ENCODE measurements at regions not wholly inside any gene's neighbourhood (a gene's known extent, or its start where the extent isn't known, plus 50 kb on each side); places are given as distances from the start of the nearest gene placed in this dataset.

- no peak for ATAC-seq
- H3K4me1 ChIP-seq = no peaks in the 10 kb centered on the region
These were observed 361.7 kb upstream of the FTMT start for GRCh38 chr5:121489972-121490371.

GRCh38 chr5:121497176-121497575 is 354.5 kb upstream of the FTMT start:
- DNase-seq (no peak), ATAC-seq (no peak)
- H3K9me3 ChIP-seq = no peaks in the 10 kb centered on the region
- 61% methylated on average over 1 of the region's 1 CpG for WGBS (ENCODE audit: insufficient coverage, low coverage, low lambda C conversion rate, missing lambda C conversion rate)
- no peak overlapping the region for H3K4me3 ChIP-seq
- no peak overlapping the region for H3K27ac ChIP-seq
- no peaks in the 10 kb centered on the region for H3K4me1 ChIP-seq
- no peaks in the 10 kb centered on the region for H3K36me3 ChIP-seq
- no peaks in the 10 kb centered on the region for H3K27me3 ChIP-seq
- intact Hi-C loops (cut with DNase I) = no loop called here
- TF ChIP-seq POLR2A (IDR thresholded peaks at IDR 0.05) (no peak), CTCF (IDR thresholded peaks at IDR 0.05) (no peak)

More at GRCh38 chr5:121489972-121490371, 361.7 kb upstream of the FTMT start:
- Histone ChIP-seq H3K4me3 (no peak overlapping the region), H3K9me3 (no peaks in the 10 kb centered on the region), H3K27ac (no peak overlapping the region), H3K27me3 (no peaks in the 10 kb centered on the region), H3K36me3 (no peaks in the 10 kb centered on the region)
- intact Hi-C loops (cut with DNase I) = no loop called here
- DNase-seq = no peak
- no peak for TF ChIP-seq CTCF (IDR thresholded peaks at IDR 0.05)
- no peak for TF ChIP-seq POLR2A (IDR thresholded peaks at IDR 0.05)

GRCh38 chr5:121500310-121500709 is 351.4 kb upstream of the FTMT start:
- Histone ChIP-seq H3K27ac (no peak overlapping the region), H3K36me3 (no peaks in the 10 kb centered on the region), H3K9me3 (no peaks in the 10 kb centered on the region), H3K4me1 (no peaks in the 10 kb centered on the region), H3K27me3 (no peaks in the 10 kb centered on the region), H3K4me3 (no peak overlapping the region)
- ATAC-seq = no peak
- intact Hi-C loops (cut with DNase I) = no loop called here
- no peak for DNase-seq
- TF ChIP-seq POLR2A (IDR thresholded peaks at IDR 0.05) (no peak), CTCF (IDR thresholded peaks at IDR 0.05) (no peak)
- WGBS (ENCODE audit: insufficient coverage, low coverage, low lambda C conversion rate, missing lambda C conversion rate) = 64% methylated on average over 2 of the region's 2 CpGs

GRCh38 chr5:121503111-121503840 is 348.4 kb upstream of the FTMT start:
- 13% methylated on average over 2 of the region's 2 CpGs for WGBS (ENCODE audit: insufficient coverage, low coverage, low lambda C conversion rate, missing lambda C conversion rate)
- H3K4me1 ChIP-seq = no peaks in the 10 kb centered on the region
- no peak overlapping the region for H3K27ac ChIP-seq
- ATAC-seq (no peak), DNase-seq (peak in 2 of 3 donors; percentile 17 to 43)
- H3K9me3 ChIP-seq = no peaks in the 10 kb centered on the region
- H3K36me3 ChIP-seq = no peaks in the 10 kb centered on the region
- TF ChIP-seq POLR2A (IDR thresholded peaks at IDR 0.05) = no peak
- TF ChIP-seq CTCF (IDR thresholded peaks at IDR 0.05) = no peak
- no peak overlapping the region for H3K4me3 ChIP-seq
- intact Hi-C loops (cut with DNase I) = no loop called here
- H3K27me3 ChIP-seq = no peaks in the 10 kb centered on the region

GRCh38 chr5:121516997-121517396 is 334.7 kb upstream of the FTMT start:
- no peak for ATAC-seq
- Histone ChIP-seq H3K27me3 (no peaks in the 10 kb centered on the region), H3K4me1 (no peaks in the 10 kb centered on the region), H3K36me3 (no peaks in the 10 kb centered on the region), H3K4me3 (no peak overlapping the region), H3K27ac (no peak overlapping the region), H3K9me3 (no peaks in the 10 kb centered on the region)
- intact Hi-C loops (cut with DNase I) = no loop called here
- TF ChIP-seq CTCF (IDR thresholded peaks at IDR 0.05) (no peak), POLR2A (IDR thresholded peaks at IDR 0.05) (no peak)
- DNase-seq = no peak
